OCI-LY1 (cell line): ENCODE measurements at regions not wholly inside any gene's neighbourhood (a gene's known extent, or its start where the extent isn't known, plus 50 kb on each side); places are given as distances from the start of the nearest gene placed in this dataset.

Experiments
- H2AFZ ChIP-seq: fragments of 200-600 bp; sonication (generic), shearing (Covaris generic); 2 replicates; pipeline ENCODE4 v1.6.0; 2014; ENCODE audit warnings: antibody characterized with exemption, mild to moderate bottlenecking, low read length
- H3F3A ChIP-seq: fragments of 200-600 bp; sonication (generic), shearing (Covaris generic); 2 replicates; pipeline ENCODE4 v1.6.0; 2014; ENCODE audit warnings: mild to moderate bottlenecking, antibody characterized with exemption, low read length, moderate library complexity; ENCODE audit not compliant: insufficient read depth
- H3K27ac ChIP-seq: fragments of 200-600 bp; sonication (generic); 2 replicates; pipeline ENCODE4 v1.5.1; 2014; ENCODE audit warnings: low read length, mixed run types, mild to moderate bottlenecking, low read depth; ENCODE audit not compliant: poor library complexity, severe bottlenecking
- H3K27me3 ChIP-seq: fragments of 200-600 bp; sonication (generic); 2 replicates; pipeline ENCODE4 v1.6.0; 2014; ENCODE audit warnings: antibody characterized with exemption, mild to moderate bottlenecking, low read length, moderate library complexity; ENCODE audit not compliant: insufficient read depth
- H3K36me3 ChIP-seq: fragments of 200-600 bp; sonication (generic); 2 replicates; pipeline ENCODE4 v1.6.1; 2014; ENCODE audit warnings: mild to moderate bottlenecking, antibody characterized with exemption, low read length, moderate library complexity, mixed read lengths; ENCODE audit not compliant: insufficient read depth
- H3K4me1 ChIP-seq: fragments of 200-600 bp; sonication (generic); 2 replicates; pipeline ENCODE4 v1.5.1; 2014; ENCODE audit warnings: mild to moderate bottlenecking, low read length, moderate library complexity; ENCODE audit not compliant: insufficient read depth, severe bottlenecking
- H3K4me2 ChIP-seq: fragments of 200-600 bp; sonication (generic), shearing (Covaris generic); 2 replicates; pipeline ENCODE4 v1.6.1; 2014; ENCODE audit warnings: low read length
- H3K4me3 ChIP-seq: fragments of 200-600 bp; sonication (generic); 2 replicates; pipeline ENCODE4 v1.5.1; 2014; ENCODE audit warnings: low read length, low read depth, mild to moderate bottlenecking, mixed read lengths; ENCODE audit not compliant: poor library complexity, severe bottlenecking
- H3K79me2 ChIP-seq: fragments of 200-600 bp; shearing (Covaris generic); 2 replicates; pipeline ENCODE4 v1.6.1; 2016; ENCODE audit warnings: mixed run types, low read length, mixed read lengths; ENCODE audit not compliant: insufficient read depth
- H3K9ac ChIP-seq: fragments of 200-600 bp; sonication (generic), shearing (Covaris generic); 2 replicates; pipeline ENCODE4 v1.6.1; 2014; ENCODE audit warnings: mild to moderate bottlenecking, low read length, mixed read lengths
- H3K9me2 ChIP-seq: fragments of 200-600 bp; sonication (generic), shearing (Covaris generic); 2 replicates; pipeline ENCODE4 v1.6.1; 2014; ENCODE audit warnings: low read depth, mild to moderate bottlenecking, low read length, mixed read lengths
- H3K9me3 ChIP-seq: fragments of 200-600 bp; shearing (Covaris generic); 2 replicates; pipeline ENCODE4 v1.6.1; 2014; ENCODE audit warnings: low read length, mixed read lengths
- H4K20me1 ChIP-seq: fragments of 200-600 bp; sonication (generic), shearing (Covaris generic); 2 replicates; pipeline ENCODE4 v1.6.0; 2016; ENCODE audit warnings: mild to moderate bottlenecking, low read length; ENCODE audit not compliant: insufficient read depth
- CTCF ChIP-seq: fragments of 200-600 bp; sonication (generic), shearing (Covaris generic); IDR thresholded peaks from 2 replicates; pipeline ENCODE4 v1.5.1; 2017; ENCODE audit warnings: mild to moderate bottlenecking, antibody characterized with exemption, low read length, moderate library complexity, mixed read lengths
- EZH2 ChIP-seq: fragments of 200-600 bp; sonication (generic), shearing (Covaris generic); IDR thresholded peaks from 2 replicates; pipeline ENCODE4 v1.8.0; 2017; ENCODE audit warnings: borderline replicate concordance, mixed run types, mild to moderate bottlenecking, antibody characterized with exemption, low read length, moderate library complexity, mixed read lengths

- Histone ChIP-seq H3F3A (no peaks in the 10 kb centered on the region), H3K9me2 (no peaks in the 10 kb centered on the region), H3K9me3 (no peaks in the 10 kb centered on the region), H3K4me2 (no peak overlapping the region), H4K20me1 (no peaks in the 10 kb centered on the region), H3K79me2 (no peaks in the 10 kb centered on the region), H2AFZ (no peak overlapping the region), H3K4me3 (no peak overlapping the region), H3K27me3 (no peaks in the 10 kb centered on the region), H3K9ac (no peak overlapping the region), H3K36me3 (no peaks in the 10 kb centered on the region), H3K27ac (no peak overlapping the region), H3K4me1 (no peaks in the 10 kb centered on the region)
- TF ChIP-seq CTCF (no peak), EZH2 (no peak)
Measured at GRCh38 chr13:76638181-76638580, 248.0 kb downstream of the KCTD12 start.

GRCh38 chr13:76637641-76638141, 248.5 kb downstream of the KCTD12 start:
- no peaks in the 10 kb centered on the region for H3K9me2 ChIP-seq
- no peaks in the 10 kb centered on the region for H3K9me3 ChIP-seq
- H3K27me3 ChIP-seq: no peaks in the 10 kb centered on the region
- no peaks in the 10 kb centered on the region for H3K4me1 ChIP-seq
- H2AFZ ChIP-seq: no peak overlapping the region
- no peak overlapping the region for H3K4me3 ChIP-seq
- no peaks in the 10 kb centered on the region for H3K79me2 ChIP-seq
- no peaks in the 10 kb centered on the region for H3F3A ChIP-seq
- H3K4me2 ChIP-seq: no peak overlapping the region
- H3K9ac ChIP-seq: no peak overlapping the region
- H3K36me3 ChIP-seq: no peaks in the 10 kb centered on the region
- H4K20me1 ChIP-seq: no peaks in the 10 kb centered on the region
- TF ChIP-seq CTCF (no peak), EZH2 (no peak)
- H3K27ac ChIP-seq: no peak overlapping the region

- Histone ChIP-seq H3K4me3 (no peak overlapping the region), H3K9me2 (no peaks in the 10 kb centered on the region), H3K4me1 (no peaks in the 10 kb centered on the region), H3K9ac (no peak overlapping the region), H3K36me3 (no peaks in the 10 kb centered on the region), H4K20me1 (no peaks in the 10 kb centered on the region), H3K27ac (no peak overlapping the region), H3K9me3 (no peaks in the 10 kb centered on the region), H3F3A (no peaks in the 10 kb centered on the region), H2AFZ (no peak overlapping the region), H3K79me2 (no peaks in the 10 kb centered on the region), H3K4me2 (no peak overlapping the region), H3K27me3 (no peaks in the 10 kb centered on the region)
- TF ChIP-seq EZH2 (no peak), CTCF (no peak)
Measured at GRCh38 chr13:76636829-76637228, 249.4 kb downstream of the KCTD12 start.
